ENCODE measurements at regions not wholly inside any gene's neighbourhood (a gene's known extent, or its start where the extent isn't known, plus 50 kb on each side); places are given as distances from the start of the nearest gene placed in this dataset.

GRCh38 chr1:47622776-47623556 is 185.1 kb downstream of the FOXD2 start:
- TF ChIP-seq CTCF (conservative IDR thresholded peaks at IDR 0.05) (no peak), ZFX (IDR thresholded peaks at IDR 0.05) (no peak)
